Renal cortex interstitium (tissue), 11 donors: ENCODE measurements at regions not wholly inside any gene's neighbourhood (a gene's known extent, or its start where the extent isn't known, plus 50 kb on each side); places are given as distances from the start of the nearest gene placed in this dataset.

ENCODE experiments used
- DNase-seq, 11 donors: peaks; one replicate each; pipeline ENCODE4 v3.0.0-alpha.2; 2013; ENCODE audit warnings: low read depth in 9 of 11, low spot score in 4 of 11; ENCODE audit errors: extremely low read depth in 1 of 11

DNA sequence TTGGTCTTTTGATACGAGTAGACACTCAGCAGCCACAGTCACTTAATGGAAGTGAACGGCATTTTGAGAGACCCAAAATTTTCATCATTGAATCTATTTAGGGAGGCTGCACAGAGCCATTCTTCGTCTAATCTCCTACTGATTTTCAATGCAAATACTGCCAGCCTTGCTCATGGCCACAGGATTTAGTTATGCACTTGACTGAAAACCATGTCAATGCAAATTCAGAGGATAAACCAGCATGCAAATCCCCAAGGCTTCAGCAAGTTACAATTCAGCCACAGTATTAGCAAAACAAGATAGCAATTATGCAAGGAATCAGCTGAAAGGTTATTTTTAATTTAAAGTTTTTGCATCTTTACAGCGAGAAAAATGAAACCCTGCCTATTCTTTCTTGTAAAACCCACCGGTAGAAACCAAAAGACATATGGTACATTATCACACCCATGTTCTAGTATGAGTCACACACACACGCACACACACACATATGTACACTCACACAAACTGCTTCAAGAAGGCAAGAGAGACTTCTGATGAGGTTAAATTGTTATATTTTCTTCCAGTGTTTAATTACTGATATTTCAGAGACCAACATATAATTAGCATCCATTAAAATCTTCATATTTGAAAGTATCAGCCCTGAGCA lies 985.3 kb upstream of the FLRT2 start:
- DNase-seq, result no peak

DNA sequence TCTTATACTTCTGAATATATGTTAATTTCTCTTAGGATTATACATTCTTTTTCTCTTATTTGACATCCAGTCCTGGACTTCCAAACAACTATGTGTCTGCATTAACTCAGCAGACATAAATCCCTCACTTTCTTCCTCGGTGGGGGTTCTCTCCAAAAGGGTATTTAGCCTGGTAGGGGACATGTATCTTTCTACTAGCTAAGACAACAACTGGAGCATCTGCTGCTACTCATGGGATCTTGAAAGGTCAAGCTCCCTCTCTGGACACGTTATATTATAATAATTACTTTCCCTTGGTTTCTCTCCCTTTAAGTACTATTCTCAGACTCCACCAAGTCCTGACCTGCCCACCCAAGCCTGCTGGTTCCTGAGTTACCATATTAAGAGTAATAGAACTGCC lies 983.7 kb upstream of the FLRT2 start:
- DNase-seq, result no peak

- no peak for DNase-seq
Observed at GRCh38 chr14:84554136-84554535, 975.8 kb upstream of the FLRT2 start.

DNA sequence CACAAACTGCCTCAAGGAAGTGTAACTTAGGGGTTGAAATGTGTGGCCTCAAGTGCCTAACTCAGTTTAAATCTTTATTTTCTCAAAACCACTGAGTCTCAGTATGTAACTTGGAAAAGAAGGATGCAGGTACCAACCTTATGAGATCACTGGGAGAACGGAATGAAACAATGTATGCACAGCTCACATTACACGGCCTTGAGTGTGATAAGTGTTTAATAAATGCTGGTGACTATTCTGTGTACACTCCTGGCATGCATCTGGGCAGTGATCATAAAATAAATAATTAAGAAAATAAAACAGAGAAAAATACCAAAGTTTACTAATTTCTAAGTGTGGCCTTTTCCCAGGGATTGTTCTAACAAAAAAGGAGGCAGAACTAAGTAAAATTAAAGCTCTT lies 974.5 kb upstream of the FLRT2 start:
- DNase-seq, result no peak

DNA sequence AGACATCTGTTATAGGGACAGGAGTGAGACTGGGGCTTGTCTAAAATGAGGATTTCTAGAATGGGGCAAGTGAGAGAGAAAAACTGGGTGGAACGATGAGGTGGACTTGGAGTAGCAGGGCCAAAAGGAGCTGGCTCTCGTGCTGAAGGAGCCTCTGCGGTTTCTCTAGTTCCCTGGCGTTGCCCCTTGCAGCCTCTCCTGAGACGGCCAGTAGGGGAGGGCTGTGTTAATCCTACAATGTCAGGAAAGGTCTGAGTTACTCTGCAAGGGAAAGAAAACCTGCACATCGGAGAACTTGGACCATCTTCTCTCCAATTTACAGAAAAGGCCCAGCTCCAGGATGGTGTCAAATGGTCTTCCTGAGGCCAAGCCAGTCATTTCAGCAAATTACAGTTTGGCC lies 963.8 kb upstream of the FLRT2 start:
- no peak for DNase-seq

GRCh38 chr14:84575681-84576080 lies 954.3 kb upstream of the FLRT2 start:
- DNase-seq, result no peak

GRCh38 chr14:84579292-84579691 lies 950.7 kb upstream of the FLRT2 start:
- DNase-seq, result no peak

- no peak for DNase-seq
Observed at GRCh38 chr14:84581041-84581440, 948.9 kb upstream of the FLRT2 start.

DNA sequence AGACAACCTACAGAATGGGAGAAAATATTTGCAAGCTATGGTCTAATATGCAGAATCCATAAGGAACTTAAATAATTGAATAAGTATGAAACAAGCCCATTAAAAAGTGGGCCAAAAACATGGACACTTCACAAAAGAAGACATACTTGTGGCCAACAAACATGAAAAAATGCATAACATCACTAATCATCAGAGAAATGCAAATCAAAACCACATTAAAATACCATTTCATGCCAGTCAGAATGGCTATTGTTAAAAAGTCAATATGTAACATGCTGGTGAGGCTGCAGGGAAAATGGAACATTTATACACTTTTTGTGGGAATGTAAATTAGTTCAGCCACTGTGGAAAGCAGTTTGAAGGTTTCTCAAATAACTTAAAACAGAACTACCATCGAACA lies 945.4 kb upstream of the FLRT2 start:
- no peak for DNase-seq

GRCh38 chr14:84591827-84592445 lies 938.0 kb upstream of the FLRT2 start:
- DNase-seq, result no peak

GRCh38 chr14:84592770-84593169 lies 937.2 kb upstream of the FLRT2 start:
- DNase-seq, result no peak

- DNase-seq, result no peak
Observed at GRCh38 chr14:84610086-84610485, 919.9 kb upstream of the FLRT2 start.

DNA sequence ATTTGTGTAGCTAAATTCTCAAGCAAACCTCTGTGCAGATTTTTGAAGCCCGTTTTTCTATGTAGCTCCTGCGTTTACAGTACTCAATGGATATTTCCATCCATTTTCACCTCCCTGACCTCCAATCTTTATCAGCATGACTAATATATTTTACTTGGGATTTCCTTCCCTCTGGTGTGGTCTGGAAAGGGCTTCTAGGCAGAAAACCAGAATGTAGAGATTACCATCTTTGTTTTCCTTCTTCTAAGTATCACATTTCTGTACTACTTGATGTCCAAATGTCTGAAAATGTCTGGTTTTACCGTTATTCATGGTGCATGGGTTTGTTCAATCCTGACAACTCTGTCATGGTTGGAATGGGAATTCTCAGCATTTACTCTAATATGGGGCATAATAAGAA lies 907.6 kb upstream of the FLRT2 start:
- DNase-seq, result no peak

- DNase-seq, result no peak
Observed at GRCh38 chr14:84643446-84643845, 886.5 kb upstream of the FLRT2 start.

DNA sequence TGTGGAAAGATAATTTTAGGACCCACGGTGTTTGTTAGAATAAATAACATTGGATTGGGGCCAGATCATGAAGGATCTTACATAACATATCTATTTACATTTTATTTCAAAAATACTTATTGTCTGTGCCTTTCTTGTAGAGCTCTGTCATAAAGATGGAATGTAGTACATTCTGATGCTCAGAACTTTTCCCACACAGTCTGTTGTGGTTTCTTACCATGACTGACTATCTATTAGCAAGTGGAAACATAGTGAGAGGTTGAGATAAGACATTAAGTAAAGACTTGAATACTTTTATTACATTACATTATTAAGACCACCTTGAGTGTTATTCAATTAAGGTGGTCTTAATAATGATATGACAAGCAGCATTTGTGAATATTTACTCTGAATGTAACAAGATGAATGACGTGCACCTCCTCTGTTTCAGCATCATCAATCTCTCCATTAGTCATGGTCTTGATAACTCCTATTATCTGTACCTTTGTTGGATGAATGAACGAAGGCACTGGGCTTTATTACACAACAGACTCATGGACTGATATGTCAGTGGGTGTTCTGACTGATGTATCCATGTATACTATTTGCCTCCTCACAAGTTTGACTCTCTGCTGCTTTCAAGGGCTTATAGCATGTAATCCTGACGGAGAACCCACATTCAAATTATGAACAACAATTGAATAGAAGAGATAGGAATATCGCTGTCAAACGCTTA lies 883.0 kb upstream of the FLRT2 start:
- no peak for DNase-seq

GRCh38 chr14:84655014-84655413 lies 874.9 kb upstream of the FLRT2 start:
- DNase-seq, result no peak

- peak in 2 of 11 donors; percentile 9 to 11 for DNase-seq
Observed at GRCh38 chr14:84657911-84658310, 872.0 kb upstream of the FLRT2 start.

DNA sequence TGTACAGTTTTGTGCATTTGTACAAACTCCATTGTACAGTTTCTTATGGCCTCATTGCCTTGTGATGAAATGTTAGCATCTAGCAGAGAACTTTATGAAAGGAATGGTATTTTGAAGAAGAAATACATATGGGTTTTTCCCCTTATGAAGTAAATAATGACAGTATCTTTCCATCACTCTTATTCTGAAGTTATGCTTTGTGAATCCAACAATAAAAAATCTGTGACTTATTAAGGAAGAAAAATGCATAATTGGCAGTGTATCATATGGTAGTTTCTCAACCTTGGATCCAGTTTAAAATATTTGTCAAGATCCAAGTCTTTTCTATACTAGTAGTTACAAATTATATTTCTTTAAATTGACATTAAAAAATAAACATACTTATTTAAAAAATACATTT lies 859.1 kb upstream of the FLRT2 start:
- no peak for DNase-seq

GRCh38 chr14:84671776-84672175 lies 858.2 kb upstream of the FLRT2 start:
- DNase-seq, result no peak

DNA sequence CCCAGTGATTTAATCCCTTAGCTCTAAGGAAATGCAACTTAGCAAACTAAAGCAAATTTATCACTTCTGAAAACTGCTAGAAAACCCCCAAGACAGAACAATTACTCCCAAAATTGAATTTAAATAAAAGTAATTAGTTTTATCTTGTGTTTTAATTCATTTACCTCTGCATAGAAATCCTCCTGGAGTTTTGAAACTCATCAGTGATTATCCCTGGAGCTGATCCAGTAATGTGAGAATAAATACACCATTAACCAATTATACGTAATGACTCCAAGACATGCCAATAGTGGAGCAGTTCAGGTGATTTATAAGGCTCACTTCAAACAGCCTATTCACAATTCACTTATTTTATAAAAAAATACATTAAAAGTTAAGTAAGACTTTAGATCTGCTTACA lies 855.3 kb upstream of the FLRT2 start:
- no peak for DNase-seq

- DNase-seq, result no peak
Observed at GRCh38 chr14:84686550-84686949, 843.4 kb upstream of the FLRT2 start.
